HG03064 (cell line): ENCODE measurements at regions not wholly inside any gene's neighbourhood (a gene's known extent, or its start where the extent isn't known, plus 50 kb on each side); places are given as distances from the start of the nearest gene placed in this dataset.

ENCODE experiments used
- ATAC-seq: cut with Tn5 transposase; IDR thresholded peaks from one replicate; pipeline ENCODE4 v1.9.1; 2021; ENCODE audit warnings: low read depth; ENCODE audit not compliant: unreplicated experiment

- no peak for ATAC-seq
Observed at GRCh38 chr2:7207631-7208030, 290.4 kb downstream of the RNF144A start.

DNA sequence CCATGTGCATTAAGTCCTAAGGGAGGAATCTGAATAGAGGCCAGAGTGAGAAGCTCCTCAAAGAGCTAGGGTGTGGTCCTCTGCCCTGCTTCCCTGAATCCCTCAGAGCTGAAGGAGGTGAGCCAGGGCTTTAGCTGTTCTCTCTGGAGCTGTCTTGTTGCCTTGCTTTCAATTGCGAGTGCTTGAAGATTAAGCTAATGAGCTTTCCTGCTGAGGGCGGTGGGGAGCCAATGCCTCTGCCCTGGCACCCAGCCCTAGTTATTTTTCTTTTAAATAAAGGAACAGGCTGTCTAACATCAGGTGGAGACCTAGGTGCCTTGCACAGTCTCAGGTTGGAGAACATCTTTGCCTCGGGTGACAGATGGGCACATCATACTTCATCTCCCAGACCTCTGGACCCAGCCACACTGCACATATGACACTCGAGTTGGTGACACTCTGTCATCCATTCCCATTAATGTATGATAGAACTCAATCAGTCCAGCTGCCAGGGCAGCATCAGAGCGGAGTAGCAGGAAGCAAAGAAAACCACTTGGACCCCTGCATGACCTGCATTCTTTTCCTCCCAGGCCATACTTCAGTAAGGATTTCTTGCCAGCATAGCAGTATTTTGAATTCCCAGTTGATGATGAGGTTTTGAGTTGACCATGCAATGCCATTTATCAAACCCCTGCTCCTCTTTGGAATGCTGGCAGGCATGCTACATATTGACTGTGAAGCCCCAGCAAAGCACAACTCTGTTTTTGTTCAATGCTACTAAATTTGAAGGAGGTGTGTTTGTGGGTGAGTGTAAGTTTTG lies 292.7 kb downstream of the RNF144A start:
- ATAC-seq = no peak

GRCh38 chr2:7210712-7211111 lies 293.5 kb downstream of the RNF144A start:
- no peak for ATAC-seq

- ATAC-seq = no peak
Observed at GRCh38 chr2:7225848-7226247, 308.6 kb downstream of the RNF144A start.

DNA sequence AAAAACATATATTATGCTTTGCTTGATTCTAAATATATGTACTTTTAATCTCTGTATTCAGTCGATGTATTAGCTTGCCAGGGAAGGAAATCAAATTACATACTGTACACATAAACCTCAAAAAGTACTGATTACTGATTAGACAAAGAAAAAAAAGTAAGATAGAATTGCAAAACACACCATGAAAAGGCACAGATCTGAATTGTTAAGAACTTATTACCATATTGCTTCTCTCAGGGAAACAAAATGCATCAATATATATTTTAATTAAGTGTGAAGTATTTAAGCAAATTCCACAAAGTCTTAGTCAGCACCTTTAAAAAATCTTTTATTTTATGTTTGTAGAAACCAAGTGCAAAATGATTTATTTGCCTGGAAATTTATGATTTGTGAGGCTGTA lies 309.3 kb downstream of the RNF144A start:
- ATAC-seq = no peak

DNA sequence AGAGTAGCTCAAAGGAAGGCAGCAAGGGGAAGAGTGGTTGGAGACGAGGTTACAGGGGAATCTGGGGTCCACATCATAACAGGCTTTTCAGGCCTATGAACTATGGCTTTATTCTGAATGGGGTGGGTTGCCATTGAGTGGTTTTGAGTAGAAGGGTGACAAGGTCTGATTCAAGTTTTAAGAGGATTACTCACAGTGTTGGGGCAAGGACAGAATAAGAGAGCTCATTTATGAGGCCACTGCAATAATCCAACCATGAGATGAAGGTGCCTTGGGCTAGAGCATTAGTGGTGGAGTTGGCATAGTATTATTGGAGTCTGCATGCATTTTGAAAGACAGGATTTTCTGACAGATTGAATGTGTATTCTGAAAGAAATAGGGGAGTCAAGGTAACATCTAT lies 315.9 kb downstream of the RNF144A start:
- ATAC-seq = no peak

DNA sequence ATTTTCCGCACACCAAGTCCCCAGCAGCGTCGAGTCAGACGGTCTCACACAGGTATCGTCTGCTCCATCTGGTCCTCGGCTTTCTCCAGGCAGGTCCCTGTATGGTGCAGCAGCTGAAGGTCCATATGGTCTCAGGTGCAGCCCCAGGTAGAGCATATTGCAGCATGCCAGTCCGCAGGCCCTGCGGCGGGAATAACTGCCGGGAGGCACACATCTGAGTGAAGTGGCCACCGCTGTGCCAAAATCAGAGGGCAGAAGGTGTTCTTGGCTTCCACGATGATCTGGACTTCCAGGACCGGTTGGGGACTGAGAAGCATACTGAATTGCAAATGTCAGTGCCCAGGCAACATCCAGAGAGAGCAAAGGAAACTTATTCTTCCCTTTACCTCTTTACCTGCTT lies 320.3 kb downstream of the RNF144A start:
- ATAC-seq = no peak

DNA sequence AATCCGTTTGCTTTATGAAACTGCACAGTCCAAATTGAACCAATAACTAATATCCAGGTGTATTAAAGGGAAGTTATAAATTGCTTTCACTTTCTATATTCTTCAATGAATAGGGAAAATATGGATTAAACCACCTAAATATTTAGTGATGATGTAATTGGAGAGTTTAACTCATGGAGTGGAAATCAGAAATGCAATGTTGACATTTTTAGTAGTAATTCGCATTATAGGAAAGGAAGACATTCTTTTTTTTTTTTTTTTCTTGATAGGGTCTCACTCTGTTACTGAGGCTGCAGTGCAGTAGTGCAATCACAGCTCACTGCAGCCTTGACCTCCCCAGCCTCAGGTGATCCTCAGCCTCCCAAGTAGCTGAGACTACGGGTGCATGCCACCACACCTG lies 321.9 kb downstream of the RNF144A start:
- no peak for ATAC-seq

GRCh38 chr2:7241041-7241745 lies 324.0 kb downstream of the RNF144A start:
- no peak for ATAC-seq

- ATAC-seq = no peak
Observed at GRCh38 chr2:7242189-7242867, 325.1 kb downstream of the RNF144A start.

- ATAC-seq = no peak
Observed at GRCh38 chr2:7243276-7243675, 326.1 kb downstream of the RNF144A start.

GRCh38 chr2:7256377-7256776 lies 339.2 kb downstream of the RNF144A start:
- ATAC-seq = no peak

DNA sequence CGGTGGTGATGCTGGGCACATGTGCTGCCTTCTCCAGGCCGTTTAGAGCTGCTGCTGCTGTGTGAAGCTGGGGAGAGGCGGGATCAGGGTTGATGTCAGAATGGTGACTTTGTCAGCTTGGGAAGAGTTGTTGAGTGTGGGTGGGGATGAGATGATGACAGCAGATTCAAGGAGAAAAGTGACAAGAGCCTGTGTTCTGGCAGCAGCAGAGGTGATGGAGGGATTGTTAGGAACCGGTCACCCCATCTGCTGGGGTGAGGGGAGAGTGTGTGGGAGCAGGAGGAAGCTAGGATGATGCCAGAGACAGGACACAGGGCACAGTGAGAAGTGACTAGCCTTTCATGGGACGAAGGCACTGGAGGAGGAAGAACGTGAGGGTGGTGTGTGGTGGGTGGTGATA lies 345.5 kb downstream of the RNF144A start:
- ATAC-seq = no peak

DNA sequence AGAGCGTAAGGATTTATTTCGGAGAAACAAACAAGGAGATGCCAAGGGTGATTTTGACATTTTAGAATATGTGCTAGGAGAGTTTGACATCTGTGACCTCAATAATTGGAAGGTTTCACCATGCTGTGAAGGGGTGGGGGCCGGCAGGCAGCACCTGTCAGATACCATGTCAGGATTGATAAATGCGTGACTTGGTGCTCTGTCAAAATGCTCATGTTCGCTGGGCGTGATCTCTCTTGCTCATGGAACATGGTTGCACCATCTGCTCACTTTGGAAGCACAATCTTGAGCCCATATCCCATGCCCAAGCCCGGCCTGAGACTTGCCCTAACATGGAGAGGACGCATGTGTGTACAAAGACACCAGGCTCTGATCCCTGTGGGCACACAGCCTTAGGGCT lies 347.6 kb downstream of the RNF144A start:
- no peak for ATAC-seq

- ATAC-seq = no peak
Observed at GRCh38 chr2:7265286-7265685, 348.1 kb downstream of the RNF144A start.

GRCh38 chr2:7269106-7269643 lies 352.0 kb downstream of the RNF144A start:
- ATAC-seq = no peak

DNA sequence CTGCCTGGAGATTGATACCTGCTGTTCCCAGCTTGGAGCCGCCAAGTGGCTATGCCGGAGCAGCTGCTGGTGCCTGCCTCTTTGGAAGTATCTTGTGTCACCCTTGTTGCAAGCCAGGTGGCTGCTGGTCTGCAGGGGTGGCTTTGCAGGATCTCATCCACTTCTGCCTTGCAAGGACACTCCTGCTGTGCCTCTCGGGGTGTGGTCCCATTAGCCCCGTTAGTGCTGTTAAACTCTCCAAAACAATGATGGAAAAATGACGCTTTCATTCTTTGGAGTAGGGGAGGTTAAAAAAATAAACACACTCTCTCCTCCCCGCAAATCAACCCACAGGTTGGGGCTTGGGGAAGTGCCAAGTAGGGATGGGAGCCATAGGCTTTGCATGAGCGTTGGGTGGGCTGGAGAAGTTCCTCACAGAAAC lies 352.8 kb downstream of the RNF144A start:
- no peak for ATAC-seq

DNA sequence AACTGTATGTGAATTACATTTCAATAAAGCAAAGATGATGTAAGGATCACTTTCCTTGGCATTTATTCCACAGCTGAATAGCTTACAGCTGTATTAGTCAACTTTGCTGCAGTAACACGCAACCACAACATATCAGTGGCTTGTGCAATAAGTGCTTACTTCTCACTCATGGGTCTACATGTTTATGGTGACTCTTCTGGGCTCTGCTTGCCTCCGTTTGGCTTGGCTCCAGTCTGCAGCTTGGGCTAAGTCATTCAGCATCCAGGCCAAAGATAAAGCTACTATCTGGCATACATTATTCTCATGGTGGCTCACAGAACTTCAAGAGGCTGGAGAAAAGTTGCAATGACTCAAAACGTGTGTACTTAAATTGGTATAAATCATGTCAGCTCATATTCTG lies 355.0 kb downstream of the RNF144A start:
- ATAC-seq = no peak

- ATAC-seq = no peak
Observed at GRCh38 chr2:7278984-7279383, 361.8 kb downstream of the RNF144A start.

- no peak for ATAC-seq
Observed at GRCh38 chr2:7279421-7279949, 362.3 kb downstream of the RNF144A start.

DNA sequence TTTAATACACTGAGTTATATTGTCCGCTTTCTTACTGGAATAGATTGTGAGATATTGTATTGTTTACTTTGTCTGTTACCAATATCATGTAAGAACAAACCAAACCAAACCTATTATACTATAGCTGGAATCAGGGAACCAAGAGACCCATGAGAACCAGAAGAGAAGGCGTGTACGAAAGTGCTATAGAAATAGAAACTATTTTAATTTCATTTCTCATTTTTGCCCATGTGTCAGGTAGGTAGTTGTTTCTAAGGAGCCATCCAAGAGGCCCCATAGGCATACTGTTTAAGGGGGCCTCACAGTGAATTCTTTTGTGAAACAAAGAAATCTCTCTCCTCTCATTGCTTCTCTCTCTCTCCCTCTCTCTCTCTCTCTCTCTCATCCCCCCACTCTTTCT lies 363.6 kb downstream of the RNF144A start:
- no peak for ATAC-seq
